Neural cell (in vitro differentiated cells): ENCODE measurements at regions not wholly inside any gene's neighbourhood (a gene's known extent, or its start where the extent isn't known, plus 50 kb on each side); places are given as distances from the start of the nearest gene placed in this dataset.

ENCODE experiments used
- H2AFZ ChIP-seq: fragments of 200-600, 300-800 bp; sonication (generic), shearing (Covaris generic); 2 replicates; pipeline ENCODE4 v1.6.0; 2014; ENCODE audit warnings: low read depth, mild to moderate bottlenecking, antibody characterized with exemption, low read length, moderate library complexity
- H3F3A ChIP-seq: fragments of 200-600 bp; shearing (Covaris generic); 2 replicates; pipeline ENCODE4 v1.6.1; 2016; ENCODE audit warnings: mild to moderate bottlenecking, moderate library complexity, mixed read lengths, antibody characterized with exemption, low read length; ENCODE audit not compliant: insufficient read depth, poor library complexity, severe bottlenecking
- H3K27ac ChIP-seq: fragments of 200-600, 300-800 bp; sonication (generic), shearing (Covaris generic); 2 replicates; pipeline ENCODE4 v1.5.1; 2014; ENCODE audit warnings: mild to moderate bottlenecking, low read length, moderate library complexity
- H3K27me3 ChIP-seq: fragments of 300-800, 200-600 bp; sonication (generic), shearing (Covaris generic); 2 replicates; pipeline ENCODE4 v1.6.0; 2014; ENCODE audit warnings: mild to moderate bottlenecking, low read depth, low read length, moderate library complexity; ENCODE audit not compliant: insufficient read depth
- H3K36me3 ChIP-seq: fragments of 300-800, 200-600 bp; sonication (generic), shearing (Covaris generic); 2 replicates; pipeline ENCODE4 v1.5.1; 2014; ENCODE audit warnings: mild to moderate bottlenecking, antibody characterized with exemption, low read length, moderate library complexity; ENCODE audit not compliant: insufficient read depth
- H3K4me2 ChIP-seq: fragments of 300-800, 200-600 bp; sonication (generic), shearing (Covaris generic); 2 replicates; pipeline ENCODE4 v1.6.0; 2014; ENCODE audit warnings: mild to moderate bottlenecking, low read length
- H3K4me3 ChIP-seq: fragments of 300-800, 200-600 bp; sonication (generic), shearing (Covaris generic); 2 replicates; pipeline ENCODE4 v1.5.1; 2014; ENCODE audit warnings: mild to moderate bottlenecking, low read length, moderate library complexity
- H3K79me2 ChIP-seq: fragments of 200-600 bp; shearing (Covaris generic); replicated peaks from 2 replicates; pipeline ENCODE4 v1.6.0; 2014; ENCODE audit warnings: mild to moderate bottlenecking, low read length, moderate library complexity; ENCODE audit not compliant: insufficient read depth
- H3K9ac ChIP-seq: fragments of 300-800, 200-600 bp; sonication (generic), shearing (Covaris generic); 2 replicates; pipeline ENCODE4 v1.6.1; 2016; ENCODE audit warnings: mild to moderate bottlenecking, low read length, mixed read lengths
- H3K9me2 ChIP-seq: fragments of 200-600 bp; shearing (Covaris generic); 2 replicates; pipeline ENCODE4 v1.6.1; 2016; ENCODE audit warnings: mild to moderate bottlenecking, low read length, mixed read lengths; ENCODE audit not compliant: insufficient read depth
- H3K9me3 ChIP-seq: fragments of 200-600, 300-800 bp; sonication (generic), shearing (Covaris generic); 2 replicates; pipeline ENCODE4 v1.6.1; 2016; ENCODE audit warnings: mild to moderate bottlenecking, mixed run types, low read length, moderate library complexity, mixed read lengths
- H4K20me1 ChIP-seq: fragments of 200-600 bp; shearing (Covaris generic); 2 replicates; pipeline ENCODE4 v1.6.1; 2016; ENCODE audit warnings: mild to moderate bottlenecking, mixed run types; ENCODE audit not compliant: insufficient read depth
- EP300 ChIP-seq: fragments of 450-650 bp; conservative IDR thresholded peaks from 2 replicates; pipeline ENCODE4 v1.6.1; 2014; ENCODE audit warnings: antibody characterized with exemption, mild to moderate bottlenecking, moderate library complexity; ENCODE audit not compliant: poor library complexity, severe bottlenecking
- EZH2 ChIP-seq: fragments of 200-600, 300-800 bp; shearing (Covaris generic), sonication (generic); IDR thresholded peaks from 2 replicates; pipeline ENCODE4 v1.6.1; 2014; ENCODE audit warnings: antibody characterized with exemption, low read length, borderline replicate concordance, mild to moderate bottlenecking; ENCODE audit not compliant: insufficient read depth, poor library complexity, severe bottlenecking
- MXI1 ChIP-seq: fragments of 450-650 bp; conservative IDR thresholded peaks from 2 replicates; pipeline ENCODE4 v1.6.1; 2014; ENCODE audit warnings: antibody characterized with exemption, mild to moderate bottlenecking; ENCODE audit not compliant: poor library complexity, severe bottlenecking
- POLR2AphosphoS5 ChIP-seq: IDR thresholded peaks from 2 replicates; pipeline ENCODE4 v1.6.1; 2012
- RAD21 ChIP-seq: fragments of 450-650 bp; conservative IDR thresholded peaks from 2 replicates; pipeline ENCODE4 v1.6.1; 2014; ENCODE audit warnings: antibody characterized with exemption, mild to moderate bottlenecking, moderate library complexity
- REST ChIP-seq: IDR thresholded peaks from 2 replicates; pipeline ENCODE4 v1.6.1; 2012; ENCODE audit warnings: borderline replicate concordance
- SMC3 ChIP-seq: fragments of 450-650 bp; conservative IDR thresholded peaks from 2 replicates; pipeline ENCODE4 v1.6.1; 2014; ENCODE audit warnings: antibody characterized with exemption, mild to moderate bottlenecking, moderate library complexity; ENCODE audit not compliant: poor library complexity
- TAF1 ChIP-seq: IDR thresholded peaks from 2 replicates; pipeline ENCODE4 v1.6.1; 2012; ENCODE audit warnings: low read depth
- TF ChIP-seq, protein P1 (sequence below): fragments of 450-650 bp; IDR thresholded peaks from 2 replicates; pipeline ENCODE4 v1.5.1; 2014; ENCODE audit warnings: antibody characterized with exemption, mild to moderate bottlenecking, moderate library complexity; ENCODE audit not compliant: poor library complexity, severe bottlenecking

- Histone ChIP-seq H3K27ac (no peak overlapping the region), H3K79me2 (no peaks in the 10 kb centered on the region), H3K36me3 (no peaks in the 10 kb centered on the region), H2AFZ (no peak overlapping the region), H3K4me3 (no peak overlapping the region), H3K4me2 (no peak overlapping the region), H4K20me1 (no peaks in the 10 kb centered on the region), H3K27me3 (no peaks in the 10 kb centered on the region), H3K9me3 (no peaks in the 10 kb centered on the region), H3F3A (no peaks in the 10 kb centered on the region), H3K9ac (no peak overlapping the region), H3K9me2 (no peaks in the 10 kb centered on the region)
- TF ChIP-seq EZH2 (no peak), TAF1 (no peak), POLR2AphosphoS5 (no peak), MXI1 (no peak), RAD21 (no peak)
- TF ChIP-seq, protein P1, sequence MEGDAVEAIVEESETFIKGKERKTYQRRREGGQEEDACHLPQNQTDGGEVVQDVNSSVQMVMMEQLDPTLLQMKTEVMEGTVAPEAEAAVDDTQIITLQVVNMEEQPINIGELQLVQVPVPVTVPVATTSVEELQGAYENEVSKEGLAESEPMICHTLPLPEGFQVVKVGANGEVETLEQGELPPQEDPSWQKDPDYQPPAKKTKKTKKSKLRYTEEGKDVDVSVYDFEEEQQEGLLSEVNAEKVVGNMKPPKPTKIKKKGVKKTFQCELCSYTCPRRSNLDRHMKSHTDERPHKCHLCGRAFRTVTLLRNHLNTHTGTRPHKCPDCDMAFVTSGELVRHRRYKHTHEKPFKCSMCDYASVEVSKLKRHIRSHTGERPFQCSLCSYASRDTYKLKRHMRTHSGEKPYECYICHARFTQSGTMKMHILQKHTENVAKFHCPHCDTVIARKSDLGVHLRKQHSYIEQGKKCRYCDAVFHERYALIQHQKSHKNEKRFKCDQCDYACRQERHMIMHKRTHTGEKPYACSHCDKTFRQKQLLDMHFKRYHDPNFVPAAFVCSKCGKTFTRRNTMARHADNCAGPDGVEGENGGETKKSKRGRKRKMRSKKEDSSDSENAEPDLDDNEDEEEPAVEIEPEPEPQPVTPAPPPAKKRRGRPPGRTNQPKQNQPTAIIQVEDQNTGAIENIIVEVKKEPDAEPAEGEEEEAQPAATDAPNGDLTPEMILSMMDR = no peak
These were observed 118.3 kb upstream of the NEDD4L start for GRCh38 chr18:57925706-57926105.

DNA sequence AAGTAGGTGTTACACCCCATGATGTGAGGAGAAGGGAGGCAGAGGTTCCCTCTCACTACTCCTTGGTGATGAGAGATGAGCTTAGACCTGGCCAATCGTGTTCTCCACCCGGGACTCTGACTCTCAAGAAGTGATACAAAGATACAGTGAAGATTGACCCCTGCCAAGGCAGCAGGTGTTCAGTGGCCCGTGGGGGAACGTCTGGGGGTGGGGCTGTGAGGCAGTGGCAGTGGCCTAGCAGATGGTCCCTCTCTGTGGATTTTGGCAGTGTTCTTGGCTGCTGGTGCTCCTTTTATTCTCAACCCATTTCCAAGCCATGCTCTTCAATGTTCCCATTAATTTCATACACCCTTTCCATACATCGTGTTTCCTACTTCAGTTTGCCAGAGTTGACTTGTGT, 120.4 kb upstream of the NEDD4L start:
- Histone ChIP-seq H4K20me1 (no peaks in the 10 kb centered on the region), H3K79me2 (no peaks in the 10 kb centered on the region), H3K27ac (no peak overlapping the region), H3K9ac (no peak overlapping the region), H3K27me3 (no peaks in the 10 kb centered on the region), H2AFZ (no peak overlapping the region), H3F3A (no peaks in the 10 kb centered on the region), H3K4me3 (no peak overlapping the region), H3K9me3 (no peaks in the 10 kb centered on the region), H3K4me2 (no peak overlapping the region), H3K9me2 (no peaks in the 10 kb centered on the region), H3K36me3 (no peaks in the 10 kb centered on the region)
- no peak for TF ChIP-seq EP300
- TF ChIP-seq TAF1 = no peak
- no peak for TF ChIP-seq MXI1
- TF ChIP-seq REST = no peak
- no peak for TF ChIP-seq SMC3
- TF ChIP-seq, protein P1 = no peak
- no peak for TF ChIP-seq POLR2AphosphoS5
- no peak for TF ChIP-seq EZH2
- TF ChIP-seq RAD21 = no peak
